ENCODE measurements at regions not wholly inside any gene's neighbourhood (a gene's known extent, or its start where the extent isn't known, plus 50 kb on each side); places are given as distances from the start of the nearest gene placed in this dataset.

DNA sequence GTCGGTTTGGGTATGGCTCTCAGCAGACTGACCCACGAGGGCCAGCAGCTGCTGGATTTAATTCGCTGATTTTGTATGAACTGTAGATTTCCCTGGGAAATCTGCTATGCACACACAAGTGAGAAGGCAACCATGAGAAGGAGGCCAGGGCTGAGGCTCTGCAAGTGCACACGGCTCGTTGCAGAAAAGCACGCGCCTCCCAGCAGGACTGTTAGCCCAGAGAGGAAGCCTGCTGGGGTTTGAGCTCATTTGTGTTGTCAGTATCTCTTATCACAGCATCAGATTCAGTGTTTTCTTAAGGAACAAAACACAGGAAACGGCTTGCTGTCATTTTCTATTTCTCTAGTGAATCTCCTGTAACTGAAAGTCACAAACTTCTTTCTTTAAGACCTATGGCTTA lies 296.2 kb upstream of the FAT1 start:
- TF ChIP-seq POLR2AphosphoS5 (IDR thresholded peaks at IDR 0.05; ENCODE audit: low read depth, low read length), result no peak
- TF ChIP-seq, protein P1, sequence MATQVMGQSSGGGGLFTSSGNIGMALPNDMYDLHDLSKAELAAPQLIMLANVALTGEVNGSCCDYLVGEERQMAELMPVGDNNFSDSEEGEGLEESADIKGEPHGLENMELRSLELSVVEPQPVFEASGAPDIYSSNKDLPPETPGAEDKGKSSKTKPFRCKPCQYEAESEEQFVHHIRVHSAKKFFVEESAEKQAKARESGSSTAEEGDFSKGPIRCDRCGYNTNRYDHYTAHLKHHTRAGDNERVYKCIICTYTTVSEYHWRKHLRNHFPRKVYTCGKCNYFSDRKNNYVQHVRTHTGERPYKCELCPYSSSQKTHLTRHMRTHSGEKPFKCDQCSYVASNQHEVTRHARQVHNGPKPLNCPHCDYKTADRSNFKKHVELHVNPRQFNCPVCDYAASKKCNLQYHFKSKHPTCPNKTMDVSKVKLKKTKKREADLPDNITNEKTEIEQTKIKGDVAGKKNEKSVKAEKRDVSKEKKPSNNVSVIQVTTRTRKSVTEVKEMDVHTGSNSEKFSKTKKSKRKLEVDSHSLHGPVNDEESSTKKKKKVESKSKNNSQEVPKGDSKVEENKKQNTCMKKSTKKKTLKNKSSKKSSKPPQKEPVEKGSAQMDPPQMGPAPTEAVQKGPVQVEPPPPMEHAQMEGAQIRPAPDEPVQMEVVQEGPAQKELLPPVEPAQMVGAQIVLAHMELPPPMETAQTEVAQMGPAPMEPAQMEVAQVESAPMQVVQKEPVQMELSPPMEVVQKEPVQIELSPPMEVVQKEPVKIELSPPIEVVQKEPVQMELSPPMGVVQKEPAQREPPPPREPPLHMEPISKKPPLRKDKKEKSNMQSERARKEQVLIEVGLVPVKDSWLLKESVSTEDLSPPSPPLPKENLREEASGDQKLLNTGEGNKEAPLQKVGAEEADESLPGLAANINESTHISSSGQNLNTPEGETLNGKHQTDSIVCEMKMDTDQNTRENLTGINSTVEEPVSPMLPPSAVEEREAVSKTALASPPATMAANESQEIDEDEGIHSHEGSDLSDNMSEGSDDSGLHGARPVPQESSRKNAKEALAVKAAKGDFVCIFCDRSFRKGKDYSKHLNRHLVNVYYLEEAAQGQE (IDR thresholded peaks at IDR 0.05; ENCODE audit: insufficient read depth in 1 of 2, low read depth in 2 of 2, low read length in 2 of 2), result 0 out of 4 replicates have a peak, but pooled peaks of 1 of the 2 experiments have one; percentile 34
- no peak for TF ChIP-seq TAF1 (IDR thresholded peaks at IDR 0.05; ENCODE audit: borderline replicate concordance, insufficient read depth, low read length)
